ENCODE measurements at regions not wholly inside any gene's neighbourhood (a gene's known extent, or its start where the extent isn't known, plus 50 kb on each side); places are given as distances from the start of the nearest gene placed in this dataset.

GRCh38 chr12:31869972-31870371, 89.2 kb upstream of the RESF1 start:
- H3K27me3 ChIP-seq (ENCODE audit: insufficient read depth, low read length), result no peaks in the 10 kb centered on the region
- TF ChIP-seq EZH2 (IDR thresholded peaks at IDR 0.05; ENCODE audit: insufficient read depth, low read length) (no peak), CTCF (IDR thresholded peaks at IDR 0.05; ENCODE audit: insufficient read depth, low read depth, low read length) (no peak)
- no peak overlapping the region for H2AFZ ChIP-seq (ENCODE audit: low read depth, low read length)
- Mint-ChIP-seq H3K4me3 (ENCODE audit: unreplicated experiment) (no peak overlapping the region), H3K27me3 (ENCODE audit: low read depth, unreplicated experiment) (no peaks in the 10 kb centered on the region), H3K4me1 (ENCODE audit: low read depth, unreplicated experiment) (no peaks in the 10 kb centered on the region), H3K27ac (ENCODE audit: unreplicated experiment) (no peak overlapping the region), H3K36me3 (ENCODE audit: low read depth, unreplicated experiment) (no peaks in the 10 kb centered on the region), H3K9me3 (ENCODE audit: unreplicated experiment) (peaks cover 8% of the 10 kb centered on the region)
- FAIRE-seq (no peak), DNase-seq (ENCODE audit: low read depth) (no peak)
- no peak overlapping the region for H3K4me3 ChIP-seq (ENCODE audit: insufficient read depth, low read depth, low read length)
- no peaks in the 10 kb centered on the region for H4K20me1 ChIP-seq (ENCODE audit: insufficient read depth, low read length)
- H3K4me2 ChIP-seq (ENCODE audit: low read length), result no peak overlapping the region
- no peaks in the 10 kb centered on the region for H3K4me1 ChIP-seq (ENCODE audit: insufficient read depth, low read length)
- H3K27ac ChIP-seq (ENCODE audit: low read depth, low read length), result no peak overlapping the region
- H3K9ac ChIP-seq (ENCODE audit: low read length), result no peak overlapping the region
- H3K36me3 ChIP-seq (ENCODE audit: insufficient read depth, low read length), result no peaks in the 10 kb centered on the region
- no peaks in the 10 kb centered on the region for H3K9me3 ChIP-seq (ENCODE audit: insufficient read depth, low read depth, low read length)
- no peaks in the 10 kb centered on the region for H3K79me2 ChIP-seq (ENCODE audit: insufficient read depth, low read length)

- Histone ChIP-seq H3K9me3 (ENCODE audit: insufficient read depth, low read depth, low read length) (no peaks in the 10 kb centered on the region), H3K4me2 (ENCODE audit: low read length) (no peak overlapping the region)
- H3K36me3 Mint-ChIP-seq (ENCODE audit: low read depth, unreplicated experiment), result no peaks in the 10 kb centered on the region
Measured at GRCh38 chr12:31868965-31869364, 90.2 kb upstream of the RESF1 start.

More at GRCh38 chr12:31868965-31869364, 90.2 kb upstream of the RESF1 start:
- H2AFZ ChIP-seq (ENCODE audit: low read depth, low read length), result no peak overlapping the region
- no peak for TF ChIP-seq EZH2 (IDR thresholded peaks at IDR 0.05; ENCODE audit: insufficient read depth, low read length)
- TF ChIP-seq CTCF (IDR thresholded peaks at IDR 0.05; ENCODE audit: insufficient read depth, low read depth, low read length), result no peak
- no peak overlapping the region for H3K9ac ChIP-seq (ENCODE audit: low read length)
- Mint-ChIP-seq H3K4me1 (ENCODE audit: low read depth, unreplicated experiment) (no peaks in the 10 kb centered on the region), H3K9me3 (ENCODE audit: unreplicated experiment) (peaks cover 4% of the 10 kb centered on the region), H3K27ac (ENCODE audit: unreplicated experiment) (no peak overlapping the region), H3K27me3 (ENCODE audit: low read depth, unreplicated experiment) (no peaks in the 10 kb centered on the region), H3K4me3 (ENCODE audit: unreplicated experiment) (no peak overlapping the region)
- no peaks in the 10 kb centered on the region for H3K79me2 ChIP-seq (ENCODE audit: insufficient read depth, low read length)
- no peaks in the 10 kb centered on the region for H3K4me1 ChIP-seq (ENCODE audit: insufficient read depth, low read length)
- no peaks in the 10 kb centered on the region for H3K36me3 ChIP-seq (ENCODE audit: insufficient read depth, low read length)
- H3K4me3 ChIP-seq (ENCODE audit: insufficient read depth, low read depth, low read length), result no peak overlapping the region
- DNase-seq (ENCODE audit: low read depth) (peak; percentile 36), FAIRE-seq (no peak)
- no peaks in the 10 kb centered on the region for H3K27me3 ChIP-seq (ENCODE audit: insufficient read depth, low read length)
- H3K27ac ChIP-seq (ENCODE audit: low read depth, low read length), result no peak overlapping the region
- no peaks in the 10 kb centered on the region for H4K20me1 ChIP-seq (ENCODE audit: insufficient read depth, low read length)
